ENCODE measurements at regions not wholly inside any gene's neighbourhood (a gene's known extent, or its start where the extent isn't known, plus 50 kb on each side); places are given as distances from the start of the nearest gene placed in this dataset.
"Not testable (repeated sequence)": the region's sequence is repeated elsewhere in the genome, so short reads cannot be mapped to it uniquely, and the experiment has no call there.

GRCh38 chr4:105072095-105072494 lies 74.6 kb upstream of the TET2 start:
- TF ChIP-seq CTCF (conservative IDR thresholded peaks at IDR 0.05 in 1 of 2, IDR thresholded peaks at IDR 0.05 in 1 of 2; ENCODE audit: extremely low read depth in 1 of 2, insufficient read depth in 1 of 2, low read depth in 1 of 2, low read length in 2 of 2); EZH2 (IDR thresholded peaks at IDR 0.05; ENCODE audit: borderline replicate concordance, low read length): not testable (repeated sequence)
